ENCODE measurements at regions not wholly inside any gene's neighbourhood (a gene's known extent, or its start where the extent isn't known, plus 50 kb on each side); places are given as distances from the start of the nearest gene placed in this dataset.

DNA sequence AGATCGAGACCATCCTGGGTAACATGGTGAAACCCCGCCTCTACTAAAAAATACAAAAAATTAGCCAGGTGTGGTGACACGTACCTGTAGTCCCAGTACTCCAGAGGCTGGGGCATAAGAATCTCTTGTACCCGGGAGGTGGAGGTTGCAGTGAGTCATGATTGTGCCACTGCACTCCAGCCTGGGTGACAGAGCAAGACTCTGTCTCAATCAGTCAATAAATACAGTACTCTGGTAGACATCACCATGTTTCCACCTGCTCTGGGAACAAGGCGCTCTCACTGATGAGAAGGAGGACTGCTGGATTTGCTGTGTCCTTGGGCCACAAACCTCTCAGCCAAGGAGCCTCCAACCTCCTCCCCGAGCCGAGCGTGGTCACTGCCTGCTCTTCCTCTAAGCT, 154.2 kb upstream of the ZNF236 start:
- no peaks in the 10 kb centered on the region for H3K36me3 ChIP-seq (ENCODE audit: control insufficient read depth, insufficient read depth, low read length)
- no peaks in the 10 kb centered on the region for H4K20me1 ChIP-seq (ENCODE audit: control insufficient read depth, extremely low read depth, insufficient read depth, low read length)
- H2AFZ ChIP-seq (ENCODE audit: low read length) = no peak overlapping the region
- H3K4me1 ChIP-seq (ENCODE audit: control insufficient read depth, extremely low read depth, insufficient read depth, low read length) = no peaks in the 10 kb centered on the region
- H3K27ac ChIP-seq (ENCODE audit: insufficient read depth, low read length) = no peak overlapping the region
- no peaks in the 10 kb centered on the region for H3K79me2 ChIP-seq (ENCODE audit: control insufficient read depth, insufficient read depth, low read length)
- no peak overlapping the region for H3K9ac ChIP-seq (ENCODE audit: insufficient read depth, low read length)
- no peaks in the 10 kb centered on the region for H3K27me3 ChIP-seq (ENCODE audit: control insufficient read depth, insufficient read depth, low read length)
- no peak overlapping the region for H3K4me3 ChIP-seq (replicated peaks in 1 of 4; ENCODE audit: control extremely low read depth in 1 of 4, insufficient read depth in 1 of 4, low read depth in 3 of 4, low read length in 4 of 4)
- no peak for DNase-seq (ENCODE audit: low read depth in 2 of 2)
- H3K9me3 ChIP-seq (ENCODE audit: control insufficient read depth, insufficient read depth, low read depth, low read length) = no peaks in the 10 kb centered on the region
- no peak for TF ChIP-seq EZH2 (IDR thresholded peaks at IDR 0.05; ENCODE audit: low read length, missing control alignments)
- TF ChIP-seq, protein P1, sequence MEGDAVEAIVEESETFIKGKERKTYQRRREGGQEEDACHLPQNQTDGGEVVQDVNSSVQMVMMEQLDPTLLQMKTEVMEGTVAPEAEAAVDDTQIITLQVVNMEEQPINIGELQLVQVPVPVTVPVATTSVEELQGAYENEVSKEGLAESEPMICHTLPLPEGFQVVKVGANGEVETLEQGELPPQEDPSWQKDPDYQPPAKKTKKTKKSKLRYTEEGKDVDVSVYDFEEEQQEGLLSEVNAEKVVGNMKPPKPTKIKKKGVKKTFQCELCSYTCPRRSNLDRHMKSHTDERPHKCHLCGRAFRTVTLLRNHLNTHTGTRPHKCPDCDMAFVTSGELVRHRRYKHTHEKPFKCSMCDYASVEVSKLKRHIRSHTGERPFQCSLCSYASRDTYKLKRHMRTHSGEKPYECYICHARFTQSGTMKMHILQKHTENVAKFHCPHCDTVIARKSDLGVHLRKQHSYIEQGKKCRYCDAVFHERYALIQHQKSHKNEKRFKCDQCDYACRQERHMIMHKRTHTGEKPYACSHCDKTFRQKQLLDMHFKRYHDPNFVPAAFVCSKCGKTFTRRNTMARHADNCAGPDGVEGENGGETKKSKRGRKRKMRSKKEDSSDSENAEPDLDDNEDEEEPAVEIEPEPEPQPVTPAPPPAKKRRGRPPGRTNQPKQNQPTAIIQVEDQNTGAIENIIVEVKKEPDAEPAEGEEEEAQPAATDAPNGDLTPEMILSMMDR (conservative IDR thresholded peaks at IDR 0.05 in 1 of 2, IDR thresholded peaks at IDR 0.05 in 1 of 2; ENCODE audit: low read depth in 1 of 2, low read length in 2 of 2) = no peak
- H3K4me2 ChIP-seq (ENCODE audit: extremely low read depth, insufficient read depth, low read length) = no peak overlapping the region

DNA sequence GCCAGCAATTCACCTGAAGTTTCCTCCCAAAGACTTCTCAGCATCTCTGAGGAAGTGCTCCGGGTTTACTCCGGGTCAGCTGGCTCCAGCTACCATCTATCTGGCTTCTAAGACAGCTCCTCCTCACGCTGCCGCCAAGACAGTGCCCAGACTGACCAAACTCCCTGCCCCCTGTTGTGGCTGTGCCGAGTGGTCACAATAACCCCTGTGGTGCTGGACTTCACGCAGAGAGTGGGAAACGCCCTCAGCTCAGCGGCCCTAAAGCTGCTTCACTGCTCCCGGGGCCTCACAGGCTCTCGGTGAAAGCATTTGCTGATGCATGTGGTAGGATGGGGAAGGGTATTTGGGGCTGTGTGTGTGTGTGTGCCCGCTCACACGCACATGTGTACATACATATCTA, 154.8 kb upstream of the ZNF236 start:
- no peak for TF ChIP-seq EZH2 (IDR thresholded peaks at IDR 0.05; ENCODE audit: low read length, missing control alignments)
- TF ChIP-seq, protein P1 (conservative IDR thresholded peaks at IDR 0.05 in 1 of 2, IDR thresholded peaks at IDR 0.05 in 1 of 2; ENCODE audit: low read depth in 1 of 2, low read length in 2 of 2) = no peak
- no peaks in the 10 kb centered on the region for H3K36me3 ChIP-seq (ENCODE audit: control insufficient read depth, insufficient read depth, low read length)
- H3K9me3 ChIP-seq (ENCODE audit: control insufficient read depth, insufficient read depth, low read depth, low read length) = no peaks in the 10 kb centered on the region
- no peaks in the 10 kb centered on the region for H4K20me1 ChIP-seq (ENCODE audit: control insufficient read depth, extremely low read depth, insufficient read depth, low read length)
- no peak overlapping the region for H3K4me3 ChIP-seq (replicated peaks in 1 of 4; ENCODE audit: control extremely low read depth in 1 of 4, insufficient read depth in 1 of 4, low read depth in 3 of 4, low read length in 4 of 4)
- DNase-seq (ENCODE audit: low read depth in 2 of 2) = no peak
- no peaks in the 10 kb centered on the region for H3K4me1 ChIP-seq (ENCODE audit: control insufficient read depth, extremely low read depth, insufficient read depth, low read length)
- H3K79me2 ChIP-seq (ENCODE audit: control insufficient read depth, insufficient read depth, low read length) = no peaks in the 10 kb centered on the region
- H3K27ac ChIP-seq (ENCODE audit: insufficient read depth, low read length) = no peak overlapping the region
- H3K4me2 ChIP-seq (ENCODE audit: extremely low read depth, insufficient read depth, low read length) = no peak overlapping the region
- H3K9ac ChIP-seq (ENCODE audit: insufficient read depth, low read length) = no peak overlapping the region
- no peak overlapping the region for H2AFZ ChIP-seq (ENCODE audit: low read length)
- no peaks in the 10 kb centered on the region for H3K27me3 ChIP-seq (ENCODE audit: control insufficient read depth, insufficient read depth, low read length)

DNA sequence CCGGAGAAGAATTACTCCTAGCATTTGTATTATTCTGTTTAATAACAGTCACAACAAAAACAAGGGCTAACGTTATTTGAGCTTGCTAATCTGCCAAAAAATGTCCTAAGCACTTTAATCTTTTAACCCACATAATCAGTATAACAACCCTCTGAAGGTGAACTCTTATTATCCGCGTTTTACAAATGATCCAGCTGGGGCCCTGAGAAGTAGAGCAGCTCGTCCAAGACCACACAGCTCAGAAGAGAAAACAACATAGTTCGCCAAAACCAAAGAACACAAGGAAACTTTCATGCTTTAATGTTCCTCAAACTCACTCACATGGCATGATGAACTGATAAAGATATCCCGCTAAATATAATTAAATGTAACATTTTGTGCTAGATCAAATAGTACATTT, 159.7 kb upstream of the ZNF236 start:
- Histone ChIP-seq H3K4me1 (ENCODE audit: control insufficient read depth, extremely low read depth, insufficient read depth, low read length) (no peaks in the 10 kb centered on the region), H3K79me2 (ENCODE audit: control insufficient read depth, insufficient read depth, low read length) (no peaks in the 10 kb centered on the region), H3K36me3 (ENCODE audit: control insufficient read depth, insufficient read depth, low read length) (no peaks in the 10 kb centered on the region), H3K27ac (ENCODE audit: insufficient read depth, low read length) (no peak overlapping the region), H3K4me2 (ENCODE audit: extremely low read depth, insufficient read depth, low read length) (no peak overlapping the region), H3K27me3 (ENCODE audit: control insufficient read depth, insufficient read depth, low read length) (no peaks in the 10 kb centered on the region), H4K20me1 (ENCODE audit: control insufficient read depth, extremely low read depth, insufficient read depth, low read length) (no peaks in the 10 kb centered on the region), H2AFZ (ENCODE audit: low read length) (no peak overlapping the region), H3K4me3 (replicated peaks in 1 of 4; ENCODE audit: control extremely low read depth in 1 of 4, insufficient read depth in 1 of 4, low read depth in 3 of 4, low read length in 4 of 4) (no peak overlapping the region), H3K9ac (ENCODE audit: insufficient read depth, low read length) (no peak overlapping the region), H3K9me3 (ENCODE audit: control insufficient read depth, insufficient read depth, low read depth, low read length) (no peaks in the 10 kb centered on the region)
- DNase-seq (ENCODE audit: low read depth in 2 of 2) = no peak
- TF ChIP-seq, protein P1 (conservative IDR thresholded peaks at IDR 0.05 in 1 of 2, IDR thresholded peaks at IDR 0.05 in 1 of 2; ENCODE audit: low read depth in 1 of 2, low read length in 2 of 2) = no peak
- no peak for TF ChIP-seq EZH2 (IDR thresholded peaks at IDR 0.05; ENCODE audit: low read length, missing control alignments)

Data from fibroblast of lung (primary cell).